DOHH2 (cell line): ENCODE measurements at regions not wholly inside any gene's neighbourhood (a gene's known extent, or its start where the extent isn't known, plus 50 kb on each side); places are given as distances from the start of the nearest gene placed in this dataset.

Experiments
- H3F3A ChIP-seq: fragments of 200-600 bp; sonication (generic), shearing (Covaris generic); 2 replicates; pipeline ENCODE4 v1.6.0; 2016; ENCODE audit warnings: antibody characterized with exemption, mild to moderate bottlenecking; ENCODE audit not compliant: control insufficient read depth, insufficient read depth
- H3K27ac ChIP-seq: fragments of 200-600 bp; sonication (generic); 2 replicates; pipeline ENCODE4 v1.5.1; 2014; ENCODE audit warnings: low read depth, mild to moderate bottlenecking, low read length, moderate library complexity
- H3K27me3 ChIP-seq: fragments of 200-600 bp; sonication (generic); 2 replicates; pipeline ENCODE4 v1.6.1; 2014; ENCODE audit warnings: mild to moderate bottlenecking, low read length, mixed read lengths; ENCODE audit not compliant: control insufficient read depth
- H3K36me3 ChIP-seq: fragments of 200-600 bp; sonication (generic); 2 replicates; pipeline ENCODE4 v1.6.1; 2014; ENCODE audit warnings: mild to moderate bottlenecking, low read length, moderate library complexity, mixed read lengths; ENCODE audit not compliant: control insufficient read depth
- H3K4me1 ChIP-seq: fragments of 200-600 bp; sonication (generic); 2 replicates; pipeline ENCODE4 v1.6.1; 2014; ENCODE audit warnings: mild to moderate bottlenecking, low read length, mixed read lengths; ENCODE audit not compliant: control insufficient read depth
- H3K4me2 ChIP-seq: fragments of 200-600 bp; sonication (generic); 2 replicates; pipeline ENCODE4 v1.6.0; 2014; ENCODE audit warnings: mild to moderate bottlenecking, low read length, moderate library complexity
- H3K4me3 ChIP-seq: fragments of 200-600 bp; sonication (generic); 2 replicates; pipeline ENCODE4 v1.5.1; 2014; ENCODE audit warnings: mild to moderate bottlenecking, low read length, mixed read lengths
- H3K79me2 ChIP-seq: fragments of 200-600 bp; sonication (generic); 2 replicates; pipeline ENCODE4 v1.6.1; 2014; ENCODE audit warnings: mild to moderate bottlenecking, low read length, mixed read lengths; ENCODE audit not compliant: control insufficient read depth
- H3K9me2 ChIP-seq: fragments of 200-600 bp; sonication (generic); replicated peaks from 2 replicates; pipeline ENCODE4 v1.6.1; 2014; ENCODE audit warnings: mild to moderate bottlenecking, low read length, mixed read lengths; ENCODE audit not compliant: control insufficient read depth
- H3K9me3 ChIP-seq: fragments of 200-600 bp; sonication (generic); 2 replicates; pipeline ENCODE4 v1.6.1; 2014; ENCODE audit warnings: antibody characterized with exemption, low read length, mixed read lengths; ENCODE audit not compliant: control insufficient read depth, insufficient read depth
- H4K20me1 ChIP-seq: fragments of 200-600 bp; sonication (generic); 2 replicates; pipeline ENCODE4 v1.6.0; 2014; ENCODE audit warnings: low read depth, mild to moderate bottlenecking, antibody characterized with exemption, low read length, moderate library complexity; ENCODE audit not compliant: control insufficient read depth, insufficient read depth
- CTCF ChIP-seq: fragments of 200-600 bp; sonication (generic); IDR thresholded peaks from one replicate; pipeline ENCODE4 v1.5.1; 2014; ENCODE audit warnings: antibody characterized with exemption, mild to moderate bottlenecking, low read depth, low read length; ENCODE audit not compliant: poor library complexity, severe bottlenecking
- EZH2phosphoT487 ChIP-seq: fragments of 200-600 bp; sonication (generic); IDR thresholded peaks from 2 replicates; pipeline ENCODE4 v1.6.1; 2017; ENCODE audit warnings: borderline replicate concordance, mild to moderate bottlenecking, antibody characterized with exemption, low read length, moderate library complexity, mixed read lengths

- no peaks in the 10 kb centered on the region for H3K79me2 ChIP-seq
- H3K27ac ChIP-seq = no peak overlapping the region
- H3K4me2 ChIP-seq = no peak overlapping the region
- no peaks in the 10 kb centered on the region for H3K9me2 ChIP-seq
- no peaks in the 10 kb centered on the region; the same call in 1 of the 2 replicates for H3K27me3 ChIP-seq
- no peaks in the 10 kb centered on the region for H3K4me1 ChIP-seq
- H3K9me3 ChIP-seq = no peaks in the 10 kb centered on the region
- H3K36me3 ChIP-seq = no peaks in the 10 kb centered on the region
- TF ChIP-seq EZH2phosphoT487 (no peak), CTCF (no peak)
- no peaks in the 10 kb centered on the region for H4K20me1 ChIP-seq
- no peaks in the 10 kb centered on the region for H3F3A ChIP-seq
- no peak overlapping the region for H3K4me3 ChIP-seq
These were observed 181.0 kb downstream of the KTN1 start for GRCh38 chr14:55760789-55761566.

GRCh38 chr14:55761651-55762050 lies 181.6 kb downstream of the KTN1 start:
- Histone ChIP-seq H3K4me1 (no peaks in the 10 kb centered on the region), H3K27ac (no peak overlapping the region), H4K20me1 (no peaks in the 10 kb centered on the region), H3K9me3 (no peaks in the 10 kb centered on the region), H3K4me2 (no peak overlapping the region), H3K9me2 (no peaks in the 10 kb centered on the region), H3K4me3 (no peak overlapping the region), H3K36me3 (no peaks in the 10 kb centered on the region), H3K27me3 (no peaks in the 10 kb centered on the region; the same call in 1 of the 2 replicates), H3K79me2 (no peaks in the 10 kb centered on the region), H3F3A (no peaks in the 10 kb centered on the region)
- TF ChIP-seq CTCF (no peak), EZH2phosphoT487 (no peak)

GRCh38 chr14:55762595-55763232 lies 182.7 kb downstream of the KTN1 start:
- Histone ChIP-seq H3K4me3 (no peak overlapping the region), H3F3A (no peaks in the 10 kb centered on the region), H4K20me1 (no peaks in the 10 kb centered on the region), H3K4me1 (no peaks in the 10 kb centered on the region), H3K27me3 (no peaks in the 10 kb centered on the region; the same call in 1 of the 2 replicates), H3K9me3 (no peaks in the 10 kb centered on the region), H3K27ac (no peak overlapping the region), H3K4me2 (no peak overlapping the region), H3K9me2 (no peaks in the 10 kb centered on the region), H3K79me2 (no peaks in the 10 kb centered on the region), H3K36me3 (no peaks in the 10 kb centered on the region)
- TF ChIP-seq CTCF = no peak
- TF ChIP-seq EZH2phosphoT487 = no peak
